ENCODE measurements at regions not wholly inside any gene's neighbourhood (a gene's known extent, or its start where the extent isn't known, plus 50 kb on each side); places are given as distances from the start of the nearest gene placed in this dataset.

DNA sequence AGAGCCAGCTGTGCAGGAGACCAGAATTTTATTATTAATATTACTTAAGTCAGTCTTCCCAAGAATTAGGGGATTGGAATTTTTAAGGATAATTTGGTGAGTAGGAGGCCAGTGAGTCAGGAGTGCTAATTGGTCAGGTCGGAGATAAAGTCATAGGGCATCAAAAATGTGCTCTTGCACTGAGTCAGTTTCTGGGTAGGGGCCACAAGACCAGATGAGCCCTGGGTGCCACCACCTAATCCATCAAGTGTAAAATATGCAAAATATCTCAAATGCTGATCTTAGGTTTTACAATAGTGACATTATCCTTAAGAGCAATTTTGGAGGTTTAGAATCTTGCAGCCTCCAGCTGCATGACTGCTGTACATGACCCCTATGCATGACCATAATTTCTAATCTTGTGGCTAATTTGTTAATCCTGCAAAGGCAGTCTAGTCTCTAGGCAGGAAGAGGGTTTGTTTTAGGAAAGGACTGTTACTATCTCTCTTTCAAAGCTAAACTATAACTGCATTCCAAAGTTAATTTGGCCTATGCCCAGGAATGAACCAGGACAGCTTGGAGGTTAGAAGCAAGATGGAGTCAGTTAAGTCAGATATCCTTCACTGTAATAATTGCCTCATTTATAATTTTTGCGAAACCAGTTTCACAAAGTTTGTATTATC lies 215.9 kb downstream of the RNF152 start:
- no peaks in the 10 kb centered on the region for H3K4me1 ChIP-seq (ENCODE audit: control insufficient read depth, insufficient read depth, low read length)
- no peak overlapping the region for H3K4me3 ChIP-seq (ENCODE audit: low read depth, low read length)
- H3K36me3 ChIP-seq (ENCODE audit: control insufficient read depth, insufficient read depth, low read length), result no peaks in the 10 kb centered on the region
- no peak overlapping the region for H3K9ac ChIP-seq (ENCODE audit: low read depth, low read length)
- H3K9me3 ChIP-seq (ENCODE audit: control insufficient read depth, insufficient read depth, low read length), result peaks cover 11% of the 10 kb centered on the region
- no peak overlapping the region for H3K27ac ChIP-seq (ENCODE audit: low read depth, low read length)
- H3K27me3 ChIP-seq (ENCODE audit: control insufficient read depth, insufficient read depth, low read length), result no peaks in the 10 kb centered on the region

DNA sequence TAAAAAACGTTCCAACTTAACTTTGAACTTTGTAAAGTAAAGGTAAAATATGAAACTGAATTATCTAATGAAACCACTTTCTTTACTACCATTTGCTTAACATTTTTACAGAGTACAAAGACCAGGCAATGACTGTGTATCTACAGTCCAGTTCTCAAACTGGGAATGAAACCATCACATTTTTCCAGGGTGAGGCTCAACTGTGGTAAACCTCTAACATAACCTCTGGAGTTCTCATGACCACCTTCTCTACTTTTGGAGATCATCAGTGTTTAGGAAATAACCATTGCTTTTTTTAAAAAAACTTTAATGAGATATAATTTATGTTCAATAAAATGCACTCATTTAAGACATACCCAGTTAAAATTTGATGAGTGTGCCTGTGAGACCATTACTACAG lies 223.5 kb downstream of the RNF152 start:
- Histone ChIP-seq H3K4me3 (ENCODE audit: low read depth, low read length) (no peak overlapping the region), H3K4me1 (ENCODE audit: control insufficient read depth, insufficient read depth, low read length) (peaks cover 15% of the 10 kb centered on the region), H3K27ac (ENCODE audit: low read depth, low read length) (no peak overlapping the region), H3K36me3 (ENCODE audit: control insufficient read depth, insufficient read depth, low read length) (no peaks in the 10 kb centered on the region), H3K9me3 (ENCODE audit: control insufficient read depth, insufficient read depth, low read length) (no peaks in the 10 kb centered on the region), H3K9ac (ENCODE audit: low read depth, low read length) (no peak overlapping the region), H3K27me3 (ENCODE audit: control insufficient read depth, insufficient read depth, low read length) (no peaks in the 10 kb centered on the region)

DNA sequence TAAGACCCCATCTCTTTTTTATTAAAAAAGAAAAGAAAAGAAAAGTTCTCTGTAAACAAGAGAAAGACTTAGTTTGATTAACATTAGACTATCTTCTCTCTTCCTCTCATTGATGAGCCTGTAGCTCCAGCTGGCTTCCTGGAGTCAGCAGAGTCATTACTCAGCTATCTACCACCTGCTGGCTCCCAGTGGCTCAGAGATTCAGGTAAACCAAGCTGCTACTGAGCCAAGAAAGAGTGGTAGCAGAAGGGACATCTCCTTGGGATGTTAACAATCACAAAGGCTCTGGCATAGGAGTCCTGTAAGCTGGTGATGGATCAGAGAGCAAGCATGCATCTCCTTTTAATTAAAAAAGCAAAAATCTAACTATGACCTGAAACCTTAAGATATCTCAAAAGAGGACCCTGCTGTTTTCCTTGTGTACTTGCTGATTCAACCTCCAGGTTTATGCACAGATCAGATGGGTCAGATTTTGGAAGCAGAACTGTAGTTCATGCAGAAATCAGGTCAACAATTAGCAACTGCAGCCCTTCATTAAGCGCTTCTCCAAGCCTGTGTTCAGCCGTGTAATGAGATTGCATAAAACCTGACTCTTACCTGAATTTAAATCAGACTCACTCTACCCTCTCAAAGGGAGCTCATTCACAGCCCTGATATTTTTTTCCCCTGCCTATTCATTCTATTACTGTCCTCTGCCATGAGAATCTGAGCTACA lies 225.8 kb downstream of the RNF152 start:
- H3K4me3 ChIP-seq (ENCODE audit: low read depth, low read length), result no peak overlapping the region
- peaks cover 36% of the 10 kb centered on the region for H3K4me1 ChIP-seq (ENCODE audit: control insufficient read depth, insufficient read depth, low read length)
- no peaks in the 10 kb centered on the region for H3K27me3 ChIP-seq (ENCODE audit: control insufficient read depth, insufficient read depth, low read length)
- H3K36me3 ChIP-seq (ENCODE audit: control insufficient read depth, insufficient read depth, low read length), result no peaks in the 10 kb centered on the region
- no peak overlapping the region for H3K9ac ChIP-seq (ENCODE audit: low read depth, low read length)
- no peak overlapping the region for H3K27ac ChIP-seq (ENCODE audit: low read depth, low read length)
- H3K9me3 ChIP-seq (ENCODE audit: control insufficient read depth, insufficient read depth, low read length), result peaks cover 2% of the 10 kb centered on the region; the same call in 1 of the 2 replicates

DNA sequence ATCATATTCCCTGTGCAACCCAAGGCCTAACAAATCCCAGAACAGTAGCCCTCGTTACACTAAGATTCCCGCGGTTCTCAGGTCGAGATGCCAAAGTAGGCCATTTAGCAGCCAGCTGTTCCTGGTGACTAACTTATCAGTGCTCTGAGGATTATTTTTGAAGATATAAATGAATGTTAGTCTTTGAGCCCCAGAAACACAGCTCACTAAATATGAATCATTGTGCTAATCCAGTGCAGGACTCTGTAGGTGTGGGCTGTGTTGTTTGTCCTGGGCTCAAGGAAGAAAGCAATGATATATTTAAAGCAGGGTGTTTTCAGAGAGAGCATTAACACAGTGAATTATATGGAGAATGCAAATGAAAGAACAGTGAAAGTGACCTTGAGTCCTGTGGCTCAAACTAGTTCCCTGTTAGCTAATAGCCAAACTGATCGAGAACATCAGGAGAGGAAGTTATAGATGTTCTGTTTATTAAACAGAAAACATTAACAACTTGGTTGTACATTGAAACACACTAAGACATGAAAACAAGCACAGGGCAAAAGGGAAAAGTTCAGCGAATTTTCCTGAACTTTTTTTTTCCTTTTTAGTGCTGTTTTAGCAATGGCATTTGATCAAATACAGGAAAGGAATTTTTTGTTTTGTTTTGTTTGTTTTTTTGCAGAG lies 228.3 kb downstream of the RNF152 start:
- Histone ChIP-seq H3K36me3 (ENCODE audit: control insufficient read depth, insufficient read depth, low read length) (no peaks in the 10 kb centered on the region), H3K9me3 (ENCODE audit: control insufficient read depth, insufficient read depth, low read length) (peaks cover 4% of the 10 kb centered on the region; the same call in 1 of the 2 replicates), H3K27me3 (ENCODE audit: control insufficient read depth, insufficient read depth, low read length) (no peaks in the 10 kb centered on the region), H3K27ac (ENCODE audit: low read depth, low read length) (no peak overlapping the region), H3K9ac (ENCODE audit: low read depth, low read length) (no peak overlapping the region), H3K4me1 (ENCODE audit: control insufficient read depth, insufficient read depth, low read length) (peaks cover 50% of the 10 kb centered on the region), H3K4me3 (ENCODE audit: low read depth, low read length) (no peak overlapping the region)

DNA sequence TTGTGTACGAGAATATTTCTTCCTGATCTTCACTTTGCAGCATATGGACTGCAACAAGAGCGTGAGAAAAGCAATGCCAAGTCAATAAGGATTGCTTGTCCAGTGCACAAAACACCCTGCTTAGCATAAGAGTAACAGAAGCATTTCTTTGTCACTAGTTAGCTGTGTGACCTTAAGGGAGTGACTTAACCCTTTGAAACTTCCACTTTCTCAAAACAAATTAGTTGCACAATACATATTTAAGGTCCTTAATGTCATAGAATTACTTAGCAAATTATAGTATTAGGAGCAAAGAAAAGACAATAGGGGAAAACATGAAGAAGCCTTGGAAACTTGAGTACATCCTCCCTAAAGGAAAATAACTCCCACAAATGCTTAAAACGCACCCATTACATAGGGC lies 230.1 kb downstream of the RNF152 start:
- Histone ChIP-seq H3K27me3 (ENCODE audit: control insufficient read depth, insufficient read depth, low read length) (no peaks in the 10 kb centered on the region), H3K27ac (ENCODE audit: low read depth, low read length) (no peak overlapping the region), H3K36me3 (ENCODE audit: control insufficient read depth, insufficient read depth, low read length) (no peaks in the 10 kb centered on the region), H3K4me3 (ENCODE audit: low read depth, low read length) (no peak overlapping the region), H3K9me3 (ENCODE audit: control insufficient read depth, insufficient read depth, low read length) (peaks cover 4% of the 10 kb centered on the region; the same call in 1 of the 2 replicates), H3K4me1 (ENCODE audit: control insufficient read depth, insufficient read depth, low read length) (peaks cover 50% of the 10 kb centered on the region), H3K9ac (ENCODE audit: low read depth, low read length) (no peak overlapping the region)

DNA sequence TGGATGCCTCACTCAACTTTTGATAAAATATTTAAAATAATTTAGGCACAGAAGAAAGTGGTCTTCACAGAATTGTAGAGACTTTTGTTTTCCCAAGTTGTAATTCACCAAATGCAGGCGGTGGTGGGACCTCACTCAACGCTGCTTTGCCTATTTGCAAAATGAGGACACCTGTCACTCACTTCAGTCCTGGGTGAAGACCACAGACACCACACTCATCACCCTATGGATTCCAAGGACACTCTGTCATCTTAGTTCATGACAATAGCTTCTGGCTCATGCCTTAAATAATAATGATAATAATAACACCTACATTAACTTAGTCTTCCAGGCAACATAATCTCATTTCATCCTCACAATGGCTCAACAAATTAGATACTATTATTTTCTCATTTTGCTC lies 234.4 kb downstream of the RNF152 start:
- H3K9me3 ChIP-seq (ENCODE audit: control insufficient read depth, insufficient read depth, low read length), result peaks cover 4% of the 10 kb centered on the region; the same call in 1 of the 2 replicates
- H3K4me3 ChIP-seq (ENCODE audit: low read depth, low read length), result no peak overlapping the region
- no peaks in the 10 kb centered on the region for H3K27me3 ChIP-seq (ENCODE audit: control insufficient read depth, insufficient read depth, low read length)
- H3K9ac ChIP-seq (ENCODE audit: low read depth, low read length), result no peak overlapping the region
- no peak overlapping the region for H3K27ac ChIP-seq (ENCODE audit: low read depth, low read length)
- H3K4me1 ChIP-seq (ENCODE audit: control insufficient read depth, insufficient read depth, low read length), result peaks cover 37% of the 10 kb centered on the region
- H3K36me3 ChIP-seq (ENCODE audit: control insufficient read depth, insufficient read depth, low read length), result no peaks in the 10 kb centered on the region

DNA sequence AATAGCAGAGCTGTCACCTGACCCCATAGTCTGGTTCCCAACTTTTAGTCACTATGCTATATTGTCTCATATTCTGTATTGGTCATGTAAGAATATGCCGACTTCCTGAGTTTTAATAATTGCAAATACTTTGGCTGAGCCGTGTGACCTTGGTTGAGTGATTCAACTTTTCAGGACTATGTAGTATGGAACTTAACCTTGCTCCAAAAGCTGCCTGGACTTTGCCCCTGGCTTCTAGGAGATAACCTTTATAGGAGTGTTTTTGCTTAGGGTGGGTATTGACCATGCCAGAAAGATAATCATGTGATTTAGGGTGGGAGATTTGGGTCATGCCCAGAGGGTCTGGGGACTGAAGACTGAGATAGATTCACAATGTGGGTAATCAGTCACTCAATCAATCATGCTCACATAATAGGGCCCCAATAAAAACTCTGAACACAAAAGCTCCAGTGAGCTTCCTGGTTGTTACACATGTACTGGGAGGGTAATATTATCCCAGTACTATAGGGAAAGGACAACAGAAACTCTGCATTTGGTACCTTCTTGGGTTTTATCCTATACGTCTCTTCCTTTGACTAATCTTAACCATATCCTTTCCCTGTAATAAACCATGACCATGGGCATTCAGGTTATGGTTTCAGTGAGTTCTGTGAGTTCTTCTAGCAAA lies 235.6 kb downstream of the RNF152 start:
- Histone ChIP-seq H3K27ac (ENCODE audit: low read depth, low read length) (no peak overlapping the region), H3K4me3 (ENCODE audit: low read depth, low read length) (no peak overlapping the region), H3K9me3 (ENCODE audit: control insufficient read depth, insufficient read depth, low read length) (peaks cover 4% of the 10 kb centered on the region; the same call in 1 of the 2 replicates), H3K27me3 (ENCODE audit: control insufficient read depth, insufficient read depth, low read length) (no peaks in the 10 kb centered on the region), H3K9ac (ENCODE audit: low read depth, low read length) (no peak overlapping the region), H3K36me3 (ENCODE audit: control insufficient read depth, insufficient read depth, low read length) (no peaks in the 10 kb centered on the region), H3K4me1 (ENCODE audit: control insufficient read depth, insufficient read depth, low read length) (peaks cover 25% of the 10 kb centered on the region)

DNA sequence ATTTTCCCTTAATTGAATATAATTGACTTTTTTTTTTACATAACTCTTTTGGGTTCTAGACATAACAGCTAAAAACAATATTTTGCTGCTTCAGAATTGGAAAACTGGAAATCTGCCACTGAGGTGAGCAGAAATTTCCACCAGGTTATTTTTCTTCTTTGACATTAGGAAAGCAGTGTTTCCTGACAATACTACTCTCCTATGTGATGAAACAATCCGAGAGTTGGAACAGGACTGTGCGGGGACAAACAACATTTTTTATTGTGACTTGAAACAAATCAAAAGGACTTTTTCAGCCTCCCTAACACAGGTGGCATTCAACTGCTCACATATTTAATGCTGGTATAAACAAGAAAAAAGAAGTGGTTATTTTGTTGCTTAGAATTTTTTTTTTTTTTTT lies 237.2 kb downstream of the RNF152 start:
- no peaks in the 10 kb centered on the region for H3K27me3 ChIP-seq (ENCODE audit: control insufficient read depth, insufficient read depth, low read length)
- H3K36me3 ChIP-seq (ENCODE audit: control insufficient read depth, insufficient read depth, low read length), result no peaks in the 10 kb centered on the region
- no peak overlapping the region for H3K4me3 ChIP-seq (ENCODE audit: low read depth, low read length)
- no peak overlapping the region for H3K9ac ChIP-seq (ENCODE audit: low read depth, low read length)
- H3K4me1 ChIP-seq (ENCODE audit: control insufficient read depth, insufficient read depth, low read length), result peaks cover 10% of the 10 kb centered on the region; the same call in 1 of the 2 replicates
- H3K27ac ChIP-seq (ENCODE audit: low read depth, low read length), result no peak overlapping the region
- no peaks in the 10 kb centered on the region for H3K9me3 ChIP-seq (ENCODE audit: control insufficient read depth, insufficient read depth, low read length)

DNA sequence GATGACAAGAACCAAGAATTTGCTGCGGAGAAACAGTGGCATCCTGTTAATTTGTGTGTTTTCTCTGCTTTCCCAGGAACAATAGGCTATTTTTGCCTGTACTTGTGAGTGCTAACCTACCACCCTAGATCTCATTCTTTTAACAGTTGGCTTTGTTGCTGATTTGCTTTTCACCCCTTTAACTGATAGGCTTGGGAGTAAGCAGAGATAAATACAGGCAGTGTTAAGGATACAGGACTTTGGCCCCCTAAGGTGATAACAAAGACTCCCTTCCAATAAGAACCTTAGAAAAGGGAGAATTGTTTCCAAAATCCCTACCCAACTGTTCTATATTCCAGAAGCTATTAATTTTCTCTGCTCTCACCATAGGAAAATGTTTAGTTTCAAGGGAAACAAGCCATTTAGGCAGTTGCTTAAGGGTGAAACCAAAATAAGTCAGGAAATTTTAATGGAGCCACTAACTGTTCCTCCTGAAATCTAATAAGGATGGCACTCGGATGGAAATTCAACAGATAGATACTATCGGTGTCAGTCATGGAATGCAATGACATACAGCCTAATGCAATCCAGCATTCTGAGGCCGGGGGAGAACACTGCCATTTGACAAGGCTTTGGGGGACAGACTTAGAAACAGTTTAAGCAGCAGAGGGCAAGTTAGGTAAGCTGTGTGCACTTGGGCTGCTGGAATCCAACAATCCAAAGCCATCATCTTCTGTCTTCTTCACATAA lies 238.8 kb downstream of the RNF152 start:
- no peak overlapping the region for H3K4me3 ChIP-seq (ENCODE audit: low read depth, low read length)
- H3K27ac ChIP-seq (ENCODE audit: low read depth, low read length), result peak overlapping the region; percentile 32
- H3K4me1 ChIP-seq (ENCODE audit: control insufficient read depth, insufficient read depth, low read length), result peaks cover 9% of the 10 kb centered on the region; the same call in 1 of the 2 replicates
- no peaks in the 10 kb centered on the region for H3K9me3 ChIP-seq (ENCODE audit: control insufficient read depth, insufficient read depth, low read length)
- H3K9ac ChIP-seq (ENCODE audit: low read depth, low read length), result no peak overlapping the region
- H3K27me3 ChIP-seq (ENCODE audit: control insufficient read depth, insufficient read depth, low read length), result no peaks in the 10 kb centered on the region
- H3K36me3 ChIP-seq (ENCODE audit: control insufficient read depth, insufficient read depth, low read length), result no peaks in the 10 kb centered on the region

DNA sequence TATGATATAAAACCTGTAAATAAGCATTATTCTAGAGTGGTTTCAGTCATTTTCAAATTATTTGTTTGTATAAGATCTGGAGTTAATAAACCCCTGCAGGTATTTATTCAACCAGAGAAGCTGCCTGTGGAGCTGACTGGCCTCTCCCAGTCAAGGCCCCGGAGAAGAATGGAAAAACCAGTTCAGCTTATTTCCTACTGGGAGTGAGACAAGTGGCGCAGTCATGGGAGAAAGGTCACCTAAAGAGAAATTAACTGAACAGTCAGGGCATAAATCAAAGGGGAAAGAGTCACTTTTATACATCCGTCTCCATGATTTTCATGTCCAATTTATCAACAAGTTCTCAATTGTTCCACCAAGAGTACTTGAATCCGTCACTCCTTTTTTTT lies 240.9 kb downstream of the RNF152 start:
- H3K4me1 ChIP-seq (ENCODE audit: control insufficient read depth, insufficient read depth, low read length), result peaks cover 9% of the 10 kb centered on the region; the same call in 1 of the 2 replicates
- H3K9ac ChIP-seq (ENCODE audit: low read depth, low read length), result no peak overlapping the region
- H3K27ac ChIP-seq (ENCODE audit: low read depth, low read length), result no peak overlapping the region
- H3K4me3 ChIP-seq (ENCODE audit: low read depth, low read length), result no peak overlapping the region
- H3K9me3 ChIP-seq (ENCODE audit: control insufficient read depth, insufficient read depth, low read length), result no peaks in the 10 kb centered on the region
- H3K36me3 ChIP-seq (ENCODE audit: control insufficient read depth, insufficient read depth, low read length), result no peaks in the 10 kb centered on the region
- no peaks in the 10 kb centered on the region for H3K27me3 ChIP-seq (ENCODE audit: control insufficient read depth, insufficient read depth, low read length)
